ENCODE measurements at regions not wholly inside any gene's neighbourhood (a gene's known extent, or its start where the extent isn't known, plus 50 kb on each side); places are given as distances from the start of the nearest gene placed in this dataset.

DNA sequence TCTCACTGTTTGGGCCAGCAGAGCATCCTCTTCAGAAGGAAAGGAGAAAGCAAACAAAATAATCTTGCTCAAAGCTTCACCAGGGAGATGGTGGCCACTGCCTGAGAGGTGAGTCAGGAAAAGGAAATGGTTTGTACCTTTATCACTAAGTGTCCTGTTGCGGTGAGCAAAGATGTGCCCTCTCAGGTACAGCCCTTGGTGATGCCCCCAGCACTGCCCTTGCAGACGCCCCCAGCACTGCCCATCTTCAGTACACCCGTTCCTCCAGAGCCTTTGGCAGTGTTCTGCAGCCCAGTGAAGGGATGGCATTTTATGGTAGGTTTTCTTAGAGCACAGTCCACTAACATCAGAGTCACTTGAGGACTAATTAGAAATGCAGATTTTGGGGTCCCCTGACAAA lies 92.3 kb downstream of the ZNF621 start:
- no peak for DNase-seq (ENCODE audit: low read depth, low spot score)
- Histone ChIP-seq H3K4me3 (ENCODE audit: low read length) (no peak overlapping the region), H3K4me1 (ENCODE audit: control insufficient read depth, insufficient read depth, low read length) (peaks cover 6% of the 10 kb centered on the region), H3K27me3 (ENCODE audit: control insufficient read depth, insufficient read depth, low read length) (no peaks in the 10 kb centered on the region), H3K9me3 (ENCODE audit: control insufficient read depth, insufficient read depth, low read length) (no peaks in the 10 kb centered on the region), H3K36me3 (ENCODE audit: control insufficient read depth, insufficient read depth, low read length) (no peaks in the 10 kb centered on the region), H3K27ac (ENCODE audit: low read length) (no peak overlapping the region)
- WGBS (ENCODE audit: insufficient coverage, insufficient read length) = no CpG with 5 or more reads among the region's 3 CpGs

DNA sequence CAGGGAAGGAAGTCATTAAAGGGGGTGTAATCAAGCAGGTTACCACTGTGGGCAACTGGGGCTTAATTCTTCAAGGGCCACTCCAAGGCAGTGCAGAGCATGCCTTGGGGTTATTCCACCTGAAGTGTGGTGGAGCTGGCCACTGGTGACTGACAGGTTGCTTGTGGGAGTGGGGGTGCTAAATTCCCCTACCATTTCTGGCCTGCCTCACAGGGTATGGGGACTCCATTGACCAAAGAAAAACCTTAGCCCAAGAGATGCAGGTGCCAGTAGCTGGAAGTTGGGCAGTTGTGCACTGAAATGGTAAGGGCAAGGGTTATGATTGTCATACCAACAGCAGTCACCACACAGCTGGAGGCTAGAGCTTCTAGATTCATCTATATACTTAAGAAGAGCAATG lies 93.4 kb downstream of the ZNF621 start:
- Histone ChIP-seq H3K27me3 (ENCODE audit: control insufficient read depth, insufficient read depth, low read length) (no peaks in the 10 kb centered on the region), H3K4me1 (ENCODE audit: control insufficient read depth, insufficient read depth, low read length) (peaks cover 5% of the 10 kb centered on the region), H3K27ac (ENCODE audit: low read length) (no peak overlapping the region), H3K36me3 (ENCODE audit: control insufficient read depth, insufficient read depth, low read length) (no peaks in the 10 kb centered on the region), H3K9me3 (ENCODE audit: control insufficient read depth, insufficient read depth, low read length) (no peaks in the 10 kb centered on the region), H3K4me3 (ENCODE audit: low read length) (no peak overlapping the region)
- DNase-seq (ENCODE audit: low read depth, low spot score) = no peak

DNA sequence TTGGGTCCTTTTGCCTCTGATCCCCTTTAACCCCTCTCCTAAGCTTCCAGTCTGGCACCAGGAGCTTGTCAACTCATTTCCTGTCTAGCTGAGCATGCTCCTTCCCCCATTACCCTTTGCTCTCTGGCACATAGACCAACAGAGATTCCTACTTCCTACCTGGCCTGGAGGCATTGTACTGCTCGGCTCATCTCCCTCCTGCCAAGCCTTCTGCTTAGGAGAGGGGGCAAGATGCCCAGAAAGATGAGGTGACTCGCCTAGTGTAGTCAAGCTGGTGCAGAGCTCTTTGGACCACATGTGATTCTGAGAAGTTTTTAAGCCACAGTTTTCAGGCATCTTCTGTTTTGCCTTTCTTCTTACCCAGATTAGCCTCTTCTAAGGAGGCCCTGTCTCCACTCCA lies 95.4 kb downstream of the ZNF621 start:
- DNase-seq (ENCODE audit: low read depth, low spot score) = no peak
- H3K9me3 ChIP-seq (ENCODE audit: control insufficient read depth, insufficient read depth, low read length) = no peaks in the 10 kb centered on the region
- no peaks in the 10 kb centered on the region for H3K27me3 ChIP-seq (ENCODE audit: control insufficient read depth, insufficient read depth, low read length)
- peaks cover 3% of the 10 kb centered on the region for H3K4me1 ChIP-seq (ENCODE audit: control insufficient read depth, insufficient read depth, low read length)
- WGBS (ENCODE audit: insufficient coverage, insufficient read length) = no CpG with 5 or more reads among the region's 2 CpGs
- H3K36me3 ChIP-seq (ENCODE audit: control insufficient read depth, insufficient read depth, low read length) = no peaks in the 10 kb centered on the region
- H3K27ac ChIP-seq (ENCODE audit: low read length) = no peak overlapping the region
- H3K4me3 ChIP-seq (ENCODE audit: low read length) = no peak overlapping the region

DNA sequence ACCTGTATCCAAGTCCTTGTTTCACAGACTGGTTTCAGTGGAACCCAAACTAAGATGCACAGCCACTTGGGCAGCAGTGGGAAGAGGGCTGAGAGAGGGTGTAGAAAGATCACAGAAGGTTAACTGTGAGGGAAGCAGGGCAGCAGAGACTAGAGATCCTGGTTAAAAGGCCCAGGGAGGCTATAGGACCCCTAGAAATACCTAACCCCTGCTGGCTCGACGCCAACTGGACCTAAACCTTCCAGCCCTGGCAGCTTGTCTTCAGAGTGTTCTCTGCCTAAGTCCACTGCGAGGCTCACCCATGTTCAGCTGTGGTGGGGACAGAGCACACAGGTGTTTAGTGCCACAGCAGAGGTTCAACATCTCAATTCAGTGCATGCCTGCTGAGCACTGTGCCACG lies 96.5 kb downstream of the ZNF621 start:
- no peak for DNase-seq (ENCODE audit: low read depth, low spot score)
- no peaks in the 10 kb centered on the region for H3K36me3 ChIP-seq (ENCODE audit: control insufficient read depth, insufficient read depth, low read length)
- no CpG with 5 or more reads among the region's 4 CpGs for WGBS (ENCODE audit: insufficient coverage, insufficient read length)
- H3K4me1 ChIP-seq (ENCODE audit: control insufficient read depth, insufficient read depth, low read length) = no peaks in the 10 kb centered on the region; the same call in 1 of the 2 replicates
- H3K4me3 ChIP-seq (ENCODE audit: low read length) = no peak overlapping the region
- H3K9me3 ChIP-seq (ENCODE audit: control insufficient read depth, insufficient read depth, low read length) = no peaks in the 10 kb centered on the region
- H3K27ac ChIP-seq (ENCODE audit: low read length) = no peak overlapping the region
- H3K27me3 ChIP-seq (ENCODE audit: control insufficient read depth, insufficient read depth, low read length) = no peaks in the 10 kb centered on the region

DNA sequence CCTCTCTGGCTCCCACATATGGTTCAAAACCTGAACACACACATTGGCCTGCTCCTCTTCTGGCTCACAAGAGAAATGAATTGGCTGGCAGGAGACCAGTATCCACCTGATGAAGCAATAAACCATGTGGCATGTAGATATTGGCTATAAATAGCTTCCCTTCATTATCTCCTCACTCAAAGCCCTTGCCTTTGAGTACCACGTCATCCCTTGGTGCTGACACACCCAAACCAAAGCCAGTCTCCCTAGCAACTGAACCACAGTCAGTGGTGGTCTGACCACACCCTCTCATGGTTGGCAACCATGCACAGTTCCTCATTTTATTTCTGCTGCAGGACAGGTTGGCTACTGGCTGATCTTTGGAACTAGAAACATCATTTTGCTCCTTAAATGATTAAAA lies 98.8 kb downstream of the ZNF621 start:
- H3K9me3 ChIP-seq (ENCODE audit: control insufficient read depth, insufficient read depth, low read length) = no peaks in the 10 kb centered on the region
- no peak for DNase-seq (ENCODE audit: low read depth, low spot score)
- WGBS (ENCODE audit: insufficient coverage, insufficient read length) = no CpG with 5 or more reads among the region's 1 CpG
- H3K27me3 ChIP-seq (ENCODE audit: control insufficient read depth, insufficient read depth, low read length) = no peaks in the 10 kb centered on the region
- H3K27ac ChIP-seq (ENCODE audit: low read length) = no peak overlapping the region
- no peaks in the 10 kb centered on the region for H3K4me1 ChIP-seq (ENCODE audit: control insufficient read depth, insufficient read depth, low read length)
- H3K36me3 ChIP-seq (ENCODE audit: control insufficient read depth, insufficient read depth, low read length) = no peaks in the 10 kb centered on the region
- H3K4me3 ChIP-seq (ENCODE audit: low read length) = no peak overlapping the region

DNA sequence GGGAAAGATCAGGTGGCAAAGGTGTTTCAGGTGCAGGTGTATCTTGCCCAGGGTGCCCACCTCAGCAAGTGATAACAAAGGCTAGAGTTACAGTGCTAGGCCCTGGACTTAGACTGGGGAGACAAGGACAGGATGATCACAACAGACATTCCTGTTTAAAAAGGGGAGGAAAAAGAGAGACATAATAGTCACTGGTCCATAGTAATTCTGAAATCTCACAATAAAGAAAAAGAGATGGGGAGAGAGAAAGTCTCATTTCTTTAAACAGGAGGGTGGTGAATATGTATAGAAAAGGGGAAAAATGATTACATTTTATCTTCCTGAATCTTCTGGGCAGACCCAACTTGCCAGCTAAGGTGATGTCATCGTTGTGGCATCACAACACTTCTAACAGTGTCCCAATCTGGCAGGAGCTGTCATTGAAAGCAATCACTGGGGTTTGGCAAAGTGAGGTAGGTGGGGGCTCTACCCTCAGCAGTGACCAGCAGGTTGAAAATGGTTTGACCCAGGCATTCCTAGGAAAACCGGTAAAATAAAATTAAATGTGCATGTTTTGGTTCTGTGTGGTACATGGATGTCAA lies 99.5 kb downstream of the ZNF621 start:
- no peak for DNase-seq (ENCODE audit: low read depth, low spot score)
- Histone ChIP-seq H3K4me1 (ENCODE audit: control insufficient read depth, insufficient read depth, low read length) (no peaks in the 10 kb centered on the region), H3K27ac (ENCODE audit: low read length) (no peak overlapping the region), H3K4me3 (ENCODE audit: low read length) (no peak overlapping the region), H3K36me3 (ENCODE audit: control insufficient read depth, insufficient read depth, low read length) (no peaks in the 10 kb centered on the region), H3K27me3 (ENCODE audit: control insufficient read depth, insufficient read depth, low read length) (no peaks in the 10 kb centered on the region), H3K9me3 (ENCODE audit: control insufficient read depth, insufficient read depth, low read length) (peaks cover 2% of the 10 kb centered on the region)
- WGBS (ENCODE audit: insufficient coverage, insufficient read length) = no CpG with 5 or more reads among the region's 2 CpGs

DNA sequence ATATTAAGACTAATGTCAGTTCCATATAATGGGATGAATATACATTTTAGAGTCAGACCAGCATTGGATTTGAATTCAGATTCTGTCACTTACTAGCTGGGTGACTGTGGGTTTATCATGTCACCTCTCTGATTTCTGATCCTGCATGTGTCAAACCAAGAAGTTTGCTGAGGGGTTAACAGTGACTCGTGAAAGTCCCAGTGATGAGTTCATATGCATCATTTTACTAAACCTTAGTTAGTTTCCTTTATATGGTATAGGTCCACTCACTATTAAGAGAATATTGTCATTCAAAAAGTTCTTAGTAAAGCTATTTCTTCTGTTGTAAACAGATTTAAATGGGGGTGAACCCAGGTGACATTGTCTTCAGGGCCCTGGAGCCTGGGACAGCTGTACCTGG lies 102.3 kb downstream of the ZNF621 start:
- no peaks in the 10 kb centered on the region for H3K4me1 ChIP-seq (ENCODE audit: control insufficient read depth, insufficient read depth, low read length)
- H3K27me3 ChIP-seq (ENCODE audit: control insufficient read depth, insufficient read depth, low read length) = no peaks in the 10 kb centered on the region
- H3K4me3 ChIP-seq (ENCODE audit: low read length) = no peak overlapping the region
- H3K27ac ChIP-seq (ENCODE audit: low read length) = no peak overlapping the region
- no peaks in the 10 kb centered on the region for H3K36me3 ChIP-seq (ENCODE audit: control insufficient read depth, insufficient read depth, low read length)
- DNase-seq (ENCODE audit: low read depth, low spot score) = no peak
- H3K9me3 ChIP-seq (ENCODE audit: control insufficient read depth, insufficient read depth, low read length) = peaks cover 2% of the 10 kb centered on the region
- no CpG with 5 or more reads among the region's 1 CpG for WGBS (ENCODE audit: insufficient coverage, insufficient read length)

DNA sequence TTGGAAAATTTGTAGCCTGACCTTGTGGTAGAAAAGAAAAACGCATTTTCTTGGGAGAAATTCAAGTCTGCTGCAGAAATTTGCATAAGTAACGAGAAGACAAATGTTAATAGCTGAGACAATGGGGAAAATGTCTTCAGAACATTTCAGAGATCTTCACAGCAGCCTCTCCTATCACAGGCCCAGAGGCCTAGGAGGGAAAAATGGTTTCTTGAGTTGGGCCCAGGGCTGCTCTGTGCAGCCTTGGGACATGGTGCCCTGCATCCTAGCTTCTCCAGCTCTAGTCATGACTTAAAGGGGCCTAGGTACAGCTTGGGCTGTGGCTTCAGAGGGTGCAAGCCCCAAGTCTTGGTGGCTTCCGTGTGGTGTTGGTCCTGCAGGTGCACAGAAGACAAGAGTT lies 104.2 kb downstream of the ZNF621 start:
- Histone ChIP-seq H3K4me1 (ENCODE audit: control insufficient read depth, insufficient read depth, low read length) (no peaks in the 10 kb centered on the region), H3K4me3 (ENCODE audit: low read length) (no peak overlapping the region), H3K36me3 (ENCODE audit: control insufficient read depth, insufficient read depth, low read length) (no peaks in the 10 kb centered on the region), H3K27ac (ENCODE audit: low read length) (no peak overlapping the region), H3K27me3 (ENCODE audit: control insufficient read depth, insufficient read depth, low read length) (no peaks in the 10 kb centered on the region), H3K9me3 (ENCODE audit: control insufficient read depth, insufficient read depth, low read length) (peaks cover 2% of the 10 kb centered on the region)
- no CpG with 5 or more reads among the region's 3 CpGs for WGBS (ENCODE audit: insufficient coverage, insufficient read length)
- DNase-seq (ENCODE audit: low read depth, low spot score) = no peak

DNA sequence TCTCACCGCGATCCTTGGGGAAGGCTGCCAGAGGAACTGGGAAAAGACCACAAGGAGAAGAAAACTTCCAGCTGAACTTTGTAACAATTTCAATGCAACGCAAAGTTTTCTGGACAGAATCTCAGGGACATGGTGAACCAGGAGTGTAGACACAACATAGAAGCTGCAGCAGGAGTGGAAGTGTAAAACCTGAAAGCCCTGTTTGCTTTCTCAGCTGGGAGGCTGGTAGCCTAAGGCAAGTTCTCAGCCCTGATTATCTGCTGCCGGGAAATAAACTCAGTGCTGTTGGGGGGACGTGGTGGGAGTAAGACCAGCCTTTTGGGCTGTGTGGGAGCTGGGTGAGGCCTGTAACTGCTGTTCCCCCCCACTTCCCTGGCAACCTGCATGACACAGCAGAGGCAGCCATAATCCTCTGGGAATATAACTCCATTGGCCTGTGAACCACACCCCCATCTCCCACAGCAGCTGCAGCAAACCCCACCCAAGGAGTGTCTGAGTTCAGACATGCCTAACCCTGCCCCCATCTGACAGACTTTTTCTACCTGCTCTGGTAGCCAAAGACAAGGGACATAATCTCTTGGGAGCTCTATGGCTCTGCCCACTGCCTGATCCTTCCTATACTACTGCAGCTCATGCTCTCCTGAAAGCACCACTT lies 106.7 kb downstream of the ZNF621 start:
- no peaks in the 10 kb centered on the region for H3K27me3 ChIP-seq (ENCODE audit: control insufficient read depth, insufficient read depth, low read length)
- no peaks in the 10 kb centered on the region for H3K36me3 ChIP-seq (ENCODE audit: control insufficient read depth, insufficient read depth, low read length)
- WGBS (ENCODE audit: insufficient coverage, insufficient read length) = no CpG with 5 or more reads among the region's 5 CpGs
- H3K27ac ChIP-seq (ENCODE audit: low read length) = no peak overlapping the region
- DNase-seq (ENCODE audit: low read depth, low spot score) = no peak
- no peak overlapping the region for H3K4me3 ChIP-seq (ENCODE audit: low read length)
- no peaks in the 10 kb centered on the region for H3K4me1 ChIP-seq (ENCODE audit: control insufficient read depth, insufficient read depth, low read length)
- H3K9me3 ChIP-seq (ENCODE audit: control insufficient read depth, insufficient read depth, low read length) = peaks cover 2% of the 10 kb centered on the region

DNA sequence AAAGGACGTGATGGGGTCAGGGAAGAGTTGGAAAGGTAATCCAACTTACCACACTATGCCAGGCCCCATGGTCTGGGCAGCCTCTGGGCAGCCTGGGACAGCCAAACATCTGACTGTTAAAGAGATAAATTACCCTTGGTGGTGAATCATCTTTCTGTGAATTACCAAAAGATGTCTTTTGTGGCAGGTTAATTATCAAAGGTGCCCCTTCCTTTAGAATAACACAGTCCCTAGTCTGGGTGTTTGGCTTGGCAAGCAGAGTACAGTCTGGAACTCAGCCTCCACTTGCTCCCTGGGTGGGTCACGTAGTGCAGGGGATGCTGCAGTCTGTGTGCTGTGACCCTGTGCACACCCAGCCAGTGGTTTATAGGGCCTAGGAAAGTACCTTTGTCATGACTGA lies 113.1 kb downstream of the ZNF621 start:
- Histone ChIP-seq H3K36me3 (ENCODE audit: control insufficient read depth, insufficient read depth, low read length) (no peaks in the 10 kb centered on the region), H3K27ac (ENCODE audit: low read length) (no peak overlapping the region), H3K27me3 (ENCODE audit: control insufficient read depth, insufficient read depth, low read length) (no peaks in the 10 kb centered on the region), H3K4me1 (ENCODE audit: control insufficient read depth, insufficient read depth, low read length) (no peaks in the 10 kb centered on the region), H3K9me3 (ENCODE audit: control insufficient read depth, insufficient read depth, low read length) (no peaks in the 10 kb centered on the region), H3K4me3 (ENCODE audit: low read length) (no peak overlapping the region)
- DNase-seq (ENCODE audit: low read depth, low spot score) = no peak
- no CpG with 5 or more reads among the region's 2 CpGs for WGBS (ENCODE audit: insufficient coverage, insufficient read length)

DNA sequence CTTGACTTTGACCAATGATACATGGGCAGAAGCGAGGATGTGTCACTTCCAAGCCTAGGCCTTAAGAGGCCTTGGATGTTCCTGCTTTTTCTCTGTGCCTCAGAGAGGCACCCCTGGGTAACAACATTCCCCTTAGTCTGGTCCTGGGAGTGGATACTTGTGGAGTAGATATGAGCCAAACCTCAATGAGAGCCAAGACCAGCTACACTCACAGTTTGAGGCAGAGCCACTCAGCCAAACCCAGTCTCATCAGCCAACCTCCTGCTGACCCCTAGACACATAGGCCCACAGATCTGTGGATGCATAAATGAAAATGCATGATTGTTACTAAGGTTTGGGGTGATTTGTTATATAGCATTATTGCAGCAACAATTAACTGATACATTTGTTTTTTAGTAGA lies 114.2 kb downstream of the ZNF621 start:
- no CpG with 5 or more reads among the region's 1 CpG for WGBS (ENCODE audit: insufficient coverage, insufficient read length)
- no peak overlapping the region for H3K4me3 ChIP-seq (ENCODE audit: low read length)
- H3K9me3 ChIP-seq (ENCODE audit: control insufficient read depth, insufficient read depth, low read length) = no peaks in the 10 kb centered on the region
- no peak overlapping the region for H3K27ac ChIP-seq (ENCODE audit: low read length)
- no peaks in the 10 kb centered on the region for H3K27me3 ChIP-seq (ENCODE audit: control insufficient read depth, insufficient read depth, low read length)
- H3K36me3 ChIP-seq (ENCODE audit: control insufficient read depth, insufficient read depth, low read length) = no peaks in the 10 kb centered on the region
- no peak for DNase-seq (ENCODE audit: low read depth, low spot score)
- no peaks in the 10 kb centered on the region for H3K4me1 ChIP-seq (ENCODE audit: control insufficient read depth, insufficient read depth, low read length)

Measured in iPS DF 6.9 (cell line).